ENCODE measurements at regions not wholly inside any gene's neighbourhood (a gene's known extent, or its start where the extent isn't known, plus 50 kb on each side); places are given as distances from the start of the nearest gene placed in this dataset.
A peak's percentile ranks its signal among the peaks of the same experiment; 100 is the strongest.

DNA sequence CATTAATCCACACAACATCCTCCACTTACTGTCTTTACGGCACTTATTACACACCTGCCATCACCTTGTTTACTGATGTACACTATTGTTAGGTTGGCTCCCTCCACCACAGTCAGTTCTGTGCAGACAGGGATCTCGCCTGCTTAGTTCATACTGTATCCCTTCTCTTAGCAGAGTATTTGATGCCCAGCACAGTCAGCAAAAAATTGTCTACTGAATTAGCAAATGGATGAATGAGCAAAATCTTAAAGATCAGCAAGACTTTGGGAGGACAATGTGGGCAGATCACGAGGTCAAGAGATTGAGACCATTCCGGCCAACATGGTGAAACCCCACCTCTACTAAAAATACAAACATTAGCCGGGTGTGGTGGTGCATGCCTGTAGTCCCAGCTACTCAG, 109.8 kb upstream of the ATXN1 start:
- no peak for DNase-seq (ENCODE audit: extremely low read depth in 1 of 2, low read depth in 1 of 2)

DNA sequence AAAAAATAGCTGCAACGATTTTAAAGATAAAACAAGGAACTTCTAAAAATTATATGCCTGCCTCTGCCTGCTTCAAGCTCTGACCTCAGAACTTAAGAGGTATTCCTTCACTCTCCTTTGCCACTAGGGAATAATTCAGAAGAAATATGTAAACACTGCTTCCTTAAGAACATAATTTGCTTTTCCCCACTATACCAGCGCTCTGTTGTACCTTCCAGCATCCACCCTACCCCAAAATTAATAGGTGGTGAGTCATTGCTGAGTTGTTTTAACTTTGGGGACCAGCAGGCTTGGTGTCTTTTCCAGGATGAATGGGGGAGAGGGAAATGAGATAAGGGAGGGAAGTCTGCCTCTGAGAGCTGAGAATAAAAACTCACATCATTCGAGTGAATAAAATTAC, 107.7 kb upstream of the ATXN1 start:
- no peak for DNase-seq (ENCODE audit: extremely low read depth in 1 of 2, low read depth in 1 of 2)

DNA sequence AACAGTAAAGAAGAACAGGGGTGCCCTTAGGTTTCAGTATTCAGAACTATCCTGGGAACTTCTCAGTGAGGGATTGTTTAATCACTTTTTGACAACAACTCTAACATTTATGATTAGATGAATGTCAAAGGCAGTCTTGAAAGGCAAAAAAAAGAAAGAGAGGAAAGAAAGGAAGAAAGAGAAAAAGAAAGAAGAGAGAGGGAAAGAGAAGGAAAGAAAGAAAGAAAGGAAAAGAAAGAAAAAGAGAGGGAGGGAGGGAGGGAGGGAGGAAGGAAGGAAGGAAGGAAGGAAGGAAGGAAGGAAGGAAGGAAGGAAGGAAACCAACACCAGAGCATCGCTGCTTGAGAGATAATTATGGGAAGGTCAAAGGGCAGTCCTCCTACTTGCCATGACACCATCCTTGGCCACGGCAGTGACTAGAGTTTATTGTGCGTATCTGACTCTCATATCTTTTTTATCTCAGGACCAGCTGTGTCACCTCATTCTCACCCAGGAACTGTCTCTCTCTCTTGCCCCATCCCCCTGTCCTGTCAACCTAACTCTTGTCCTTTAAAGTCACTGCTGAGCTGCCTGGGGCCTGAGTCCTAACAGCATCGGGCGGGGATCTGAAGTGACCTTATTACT, 96.8 kb upstream of the ATXN1 start:
- no peak for DNase-seq (ENCODE audit: extremely low read depth in 1 of 2, low read depth in 1 of 2)

DNA sequence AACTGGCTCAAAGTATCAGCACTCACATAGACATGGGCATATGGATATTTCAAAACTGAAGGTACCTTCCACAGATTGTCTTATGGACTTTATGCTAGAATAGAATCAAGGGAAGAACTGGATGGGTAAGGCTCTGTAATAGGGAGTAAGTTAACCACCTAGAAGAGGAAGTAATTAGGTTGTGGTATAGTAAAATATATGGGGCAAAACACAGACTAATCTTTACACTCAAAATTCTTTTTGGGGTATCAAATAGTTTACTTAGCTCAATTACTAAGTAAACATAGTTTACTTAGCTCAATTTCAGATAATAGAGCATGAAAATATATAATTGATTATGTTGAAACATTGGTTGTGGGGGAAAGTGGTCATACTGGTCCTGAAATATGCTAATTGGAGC, 94.2 kb upstream of the ATXN1 start:
- no peak for DNase-seq (ENCODE audit: extremely low read depth in 1 of 2, low read depth in 1 of 2)

DNA sequence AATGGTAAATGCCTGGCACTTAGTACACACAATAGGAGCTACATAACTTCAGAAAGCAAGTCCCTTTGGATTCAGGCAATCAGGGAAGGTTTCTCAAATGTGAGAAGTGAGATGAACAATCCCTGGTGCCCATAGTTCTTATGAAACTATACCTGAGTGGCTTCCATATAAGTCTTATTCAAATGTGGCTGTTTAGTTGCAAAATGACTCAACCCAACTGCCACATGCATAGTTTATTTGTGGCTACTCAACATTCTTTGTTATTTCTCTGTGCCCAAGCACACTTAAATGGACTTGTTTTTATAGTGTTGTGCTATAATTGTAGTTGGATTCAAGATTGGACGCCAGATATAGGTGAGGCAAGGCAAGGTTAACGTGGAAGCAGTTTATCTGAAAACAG, 93.7 kb upstream of the ATXN1 start:
- DNase-seq (ENCODE audit: extremely low read depth in 1 of 2, low read depth in 1 of 2): no peak

DNA sequence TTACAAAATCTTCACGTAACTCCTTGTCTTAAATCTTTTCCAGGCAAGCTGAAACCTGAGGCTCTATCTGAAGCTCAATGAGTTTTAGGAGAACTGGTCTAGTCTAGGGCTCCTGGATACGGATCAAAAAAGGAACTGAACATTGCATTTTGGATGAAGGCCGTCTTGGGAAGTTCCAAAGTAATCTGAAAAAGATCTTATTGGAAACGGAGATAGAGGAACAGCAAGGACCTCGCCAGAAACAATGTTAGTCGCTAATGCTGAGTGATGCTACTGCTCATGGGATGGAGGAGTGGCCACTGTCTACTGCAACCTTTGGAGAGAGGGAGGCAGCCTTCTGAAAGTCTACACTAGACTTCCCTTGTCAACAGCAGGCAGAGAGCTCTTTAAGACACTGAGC, 91.4 kb upstream of the ATXN1 start:
- DNase-seq (ENCODE audit: extremely low read depth in 1 of 2, low read depth in 1 of 2): no peak

DNA sequence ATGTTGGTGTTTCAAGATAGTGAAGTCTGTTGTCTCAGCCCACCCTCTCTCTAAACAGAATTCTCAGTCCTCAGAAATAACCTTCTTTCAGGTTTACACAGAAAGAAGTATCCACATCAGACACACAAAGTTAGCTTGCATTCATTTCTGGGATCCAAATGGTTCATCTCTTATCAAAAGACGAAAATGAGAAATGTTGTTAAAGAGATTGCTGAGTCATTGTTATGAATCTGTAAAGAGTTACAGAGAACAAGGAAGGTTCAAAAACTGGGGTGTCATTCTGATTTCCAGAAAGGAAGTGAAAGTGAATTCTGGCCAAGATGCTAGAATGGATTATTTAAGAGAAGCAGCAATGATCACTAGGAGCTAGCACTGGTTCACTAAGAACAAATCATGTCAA, 90.5 kb upstream of the ATXN1 start:
- no peak for DNase-seq (ENCODE audit: extremely low read depth in 1 of 2, low read depth in 1 of 2)

DNA sequence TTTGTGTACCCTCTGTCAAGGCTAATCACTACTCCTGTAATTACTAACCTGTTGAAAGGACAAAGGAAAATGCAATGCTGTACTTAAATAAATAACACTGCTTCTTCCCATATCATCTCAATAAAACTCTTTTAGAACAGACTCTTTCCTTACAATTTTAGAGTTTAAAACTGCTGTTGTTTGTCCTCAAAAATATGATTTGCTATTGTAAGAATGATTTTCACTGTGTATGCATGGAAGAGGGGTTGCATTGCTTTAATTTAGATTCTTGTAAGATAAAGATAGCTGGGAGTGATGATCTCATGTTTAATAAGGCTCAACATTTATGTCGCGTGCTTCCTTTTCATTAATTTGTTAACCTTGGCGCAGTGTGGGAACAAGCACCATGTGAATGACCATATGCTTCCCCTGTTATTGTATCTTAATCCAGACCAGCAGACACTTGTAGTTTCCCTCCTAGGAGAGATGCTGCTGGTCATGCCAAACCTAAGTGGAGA, 89.8 kb upstream of the ATXN1 start:
- DNase-seq (ENCODE audit: extremely low read depth in 1 of 2, low read depth in 1 of 2): no peak

DNA sequence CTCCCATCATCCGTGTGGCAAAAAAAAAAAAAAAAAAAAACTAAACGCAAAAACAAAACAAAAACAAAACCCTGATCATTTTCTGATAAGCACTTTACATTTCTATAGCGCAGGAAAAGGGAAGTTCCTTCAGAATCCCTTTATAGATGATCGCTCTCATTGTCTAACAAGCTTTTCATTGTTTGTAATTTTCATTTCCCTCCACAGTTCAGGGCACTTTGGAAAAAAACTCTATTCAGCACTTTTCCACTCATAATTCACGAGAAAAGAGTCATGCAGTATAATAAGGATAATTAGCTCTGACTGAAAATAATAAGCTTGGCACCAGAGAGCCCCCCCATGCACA, 89.4 kb upstream of the ATXN1 start:
- no peak for DNase-seq (ENCODE audit: extremely low read depth in 1 of 2, low read depth in 1 of 2)

DNA sequence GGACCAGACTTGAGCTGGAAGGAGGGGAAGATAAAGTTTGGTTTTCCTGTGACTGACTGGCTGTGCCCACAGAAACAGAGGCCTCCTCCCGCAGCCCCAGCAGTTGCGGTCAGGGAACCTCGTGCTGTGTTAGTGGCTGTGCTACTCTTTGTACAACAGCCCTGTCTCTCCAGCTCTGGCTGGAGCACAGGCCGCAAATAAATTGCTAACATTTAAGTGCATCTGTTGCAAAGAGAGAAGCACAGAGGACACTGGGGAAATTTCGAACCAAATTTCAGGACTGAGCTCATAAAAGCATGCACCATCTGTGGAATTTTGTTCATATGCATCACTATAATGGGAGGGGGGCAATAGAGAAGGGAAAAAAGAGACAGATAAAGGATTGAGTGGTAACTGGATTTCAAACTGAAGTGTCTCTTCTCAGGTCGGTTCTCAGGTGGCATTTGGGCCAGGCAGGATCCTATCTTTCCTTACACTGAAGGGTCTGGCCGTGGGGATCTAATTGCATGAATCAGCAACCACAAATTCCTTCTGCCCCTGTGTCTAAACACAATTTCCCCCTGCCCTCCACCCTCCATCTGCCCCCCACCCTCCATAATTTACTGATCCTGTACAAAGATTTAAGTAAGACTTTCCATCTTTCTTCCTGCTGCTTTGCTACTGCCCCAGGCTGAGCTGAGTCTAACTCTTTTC, 88.9 kb upstream of the ATXN1 start:
- no peak for DNase-seq (ENCODE audit: extremely low read depth in 1 of 2, low read depth in 1 of 2)

DNA sequence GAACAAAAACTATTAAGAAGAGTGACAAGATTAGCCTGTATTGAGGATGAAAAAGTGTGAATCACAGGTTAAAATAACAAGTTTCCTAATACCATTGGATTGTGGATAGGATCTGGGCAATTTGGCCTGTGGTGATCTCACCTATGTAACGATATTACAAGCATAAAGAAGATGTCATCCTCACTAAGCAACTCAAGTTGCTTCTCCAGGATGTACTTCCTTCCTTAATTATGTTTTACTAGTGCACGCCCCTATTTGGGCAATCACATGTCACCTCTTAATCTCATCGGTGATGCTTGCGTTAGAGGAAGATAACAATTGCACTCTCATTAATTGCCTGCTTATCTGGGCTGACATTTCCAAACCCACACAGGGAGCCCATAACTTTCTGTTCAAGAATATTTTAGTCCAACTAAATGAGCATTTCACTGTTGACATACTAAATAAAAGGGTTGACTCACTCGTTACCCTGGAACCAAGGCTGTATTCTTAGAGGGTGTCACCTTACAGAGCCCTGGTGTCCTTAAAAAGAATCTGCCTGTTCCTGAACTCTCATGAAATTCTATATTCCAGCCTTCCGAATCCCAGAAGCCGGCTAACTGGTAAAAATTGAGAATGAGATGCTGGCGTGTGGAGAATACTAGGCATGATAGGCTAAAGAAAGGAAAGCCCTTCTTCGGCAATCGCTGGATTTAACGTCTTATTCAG, 88.2 kb upstream of the ATXN1 start:
- no peak for DNase-seq (ENCODE audit: extremely low read depth in 1 of 2, low read depth in 1 of 2)

DNA sequence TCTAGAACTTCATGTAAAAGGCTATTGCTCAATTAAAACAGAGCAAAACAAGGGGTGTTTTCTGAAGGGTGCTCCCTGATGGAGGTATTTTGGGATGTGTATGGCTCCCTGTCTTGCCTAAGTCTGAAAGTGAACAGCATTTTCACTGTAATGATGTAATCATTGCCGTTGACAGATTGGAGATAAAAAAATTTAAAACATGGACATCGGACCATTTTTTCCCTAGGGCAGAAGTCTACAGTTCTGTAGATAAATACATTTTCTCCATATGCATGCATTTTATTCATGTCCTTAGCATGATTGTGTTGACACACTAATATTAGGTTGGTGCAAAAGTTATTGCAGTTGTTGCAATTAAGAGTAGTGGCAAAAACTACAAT, 85.1 kb upstream of the ATXN1 start:
- no peak for DNase-seq (ENCODE audit: extremely low read depth in 1 of 2, low read depth in 1 of 2)

DNA sequence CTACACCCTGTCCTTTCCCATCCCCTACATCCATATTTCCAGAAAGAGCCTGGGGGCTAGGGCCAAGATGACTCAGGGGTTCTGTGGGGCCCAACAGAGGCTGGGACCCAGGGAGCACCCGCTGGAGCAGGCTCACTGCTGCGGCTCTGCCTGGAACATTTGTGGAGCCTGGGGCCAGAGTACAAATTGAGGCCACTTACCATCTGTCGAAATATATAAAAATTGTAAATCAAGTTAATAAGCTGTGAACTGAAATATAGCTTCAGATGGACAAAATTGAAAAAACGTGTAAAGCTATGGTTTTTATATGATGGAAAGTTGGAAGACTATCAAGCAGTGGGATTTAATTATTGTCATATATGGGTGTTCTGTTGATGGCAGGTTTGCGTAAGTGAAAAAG, 82.9 kb upstream of the ATXN1 start:
- no peak for DNase-seq (ENCODE audit: extremely low read depth in 1 of 2, low read depth in 1 of 2)

DNA sequence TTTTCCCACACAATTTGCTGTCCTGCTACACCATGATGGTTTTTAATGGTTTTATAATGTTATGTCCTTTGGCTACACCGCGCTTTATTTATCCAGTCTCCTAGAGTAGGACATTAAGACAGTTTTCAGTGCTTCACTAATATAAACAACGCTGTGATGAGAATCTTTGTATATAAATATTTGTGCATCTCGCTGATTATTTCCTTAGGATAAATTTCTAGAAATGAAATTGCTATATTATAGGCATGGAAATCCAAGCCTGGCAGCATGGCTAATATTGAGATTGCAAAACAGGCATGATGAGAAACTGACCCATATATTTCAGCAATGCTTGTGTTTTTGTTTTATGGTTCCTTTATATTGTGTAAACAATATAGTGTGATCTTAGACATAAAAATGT, 81.4 kb upstream of the ATXN1 start:
- no peak for DNase-seq (ENCODE audit: extremely low read depth in 1 of 2, low read depth in 1 of 2)

DNA sequence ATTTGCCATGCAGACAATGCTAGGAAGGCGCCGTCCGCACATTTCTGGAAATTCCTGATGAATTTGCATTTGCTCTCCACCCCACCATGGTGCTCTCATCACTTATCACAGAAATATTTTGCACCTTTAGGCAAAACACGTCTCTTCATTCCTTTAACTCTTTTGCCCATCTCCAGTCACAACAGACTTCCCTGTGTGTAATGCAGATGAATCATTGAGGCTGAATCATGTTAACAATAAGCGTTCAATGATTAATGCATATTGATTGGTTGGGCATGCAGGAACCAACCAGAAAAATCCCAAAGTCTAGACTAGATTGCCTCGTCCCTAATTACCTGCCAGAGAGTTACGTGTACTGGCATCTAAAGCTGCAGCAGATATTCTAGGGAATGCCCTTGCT, 80.0 kb upstream of the ATXN1 start:
- DNase-seq (ENCODE audit: extremely low read depth in 1 of 2, low read depth in 1 of 2): no peak

DNA sequence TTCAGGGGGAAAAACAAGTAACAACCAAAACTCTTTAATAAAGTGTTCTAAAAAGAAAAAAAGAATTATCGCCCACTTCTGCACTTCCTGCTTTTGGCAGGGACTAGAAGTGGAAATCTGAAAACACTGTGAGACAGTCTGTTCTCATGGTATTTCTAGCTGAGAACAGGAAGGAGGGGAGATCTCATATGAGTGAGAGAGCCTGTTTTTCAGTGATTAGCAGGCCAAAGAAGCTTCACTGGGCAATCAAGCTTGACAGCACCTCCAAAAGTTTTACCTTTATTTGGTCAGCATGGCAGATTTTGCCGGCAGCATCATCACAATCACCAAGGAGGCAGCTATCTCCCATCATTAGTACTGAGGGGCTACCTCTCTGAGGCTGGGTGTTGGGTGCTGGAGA, 79.5 kb upstream of the ATXN1 start:
- no peak for DNase-seq (ENCODE audit: extremely low read depth in 1 of 2, low read depth in 1 of 2)

DNA sequence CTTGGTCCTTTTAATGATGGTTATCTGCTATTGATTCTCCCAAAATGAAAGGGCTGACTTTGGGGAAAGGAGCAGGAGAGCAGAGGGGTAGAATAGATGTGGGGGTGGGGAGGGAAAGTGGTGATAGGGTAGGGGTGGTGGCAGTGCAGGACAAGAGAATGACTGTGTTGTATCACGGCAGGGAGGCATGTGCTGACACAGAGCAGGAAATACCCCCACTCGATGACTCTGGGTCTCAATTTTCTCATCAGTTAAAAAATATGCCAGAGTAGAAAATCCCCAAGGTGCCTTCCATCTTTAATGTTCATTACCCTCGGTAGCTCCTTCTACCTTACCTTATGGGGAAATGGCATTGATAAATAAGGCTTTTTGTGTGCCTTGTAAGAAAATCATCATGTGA, 79.0 kb upstream of the ATXN1 start:
- peak in 1 of 2 donors; percentile 2 for DNase-seq (ENCODE audit: extremely low read depth in 1 of 2, low read depth in 1 of 2)

DNA sequence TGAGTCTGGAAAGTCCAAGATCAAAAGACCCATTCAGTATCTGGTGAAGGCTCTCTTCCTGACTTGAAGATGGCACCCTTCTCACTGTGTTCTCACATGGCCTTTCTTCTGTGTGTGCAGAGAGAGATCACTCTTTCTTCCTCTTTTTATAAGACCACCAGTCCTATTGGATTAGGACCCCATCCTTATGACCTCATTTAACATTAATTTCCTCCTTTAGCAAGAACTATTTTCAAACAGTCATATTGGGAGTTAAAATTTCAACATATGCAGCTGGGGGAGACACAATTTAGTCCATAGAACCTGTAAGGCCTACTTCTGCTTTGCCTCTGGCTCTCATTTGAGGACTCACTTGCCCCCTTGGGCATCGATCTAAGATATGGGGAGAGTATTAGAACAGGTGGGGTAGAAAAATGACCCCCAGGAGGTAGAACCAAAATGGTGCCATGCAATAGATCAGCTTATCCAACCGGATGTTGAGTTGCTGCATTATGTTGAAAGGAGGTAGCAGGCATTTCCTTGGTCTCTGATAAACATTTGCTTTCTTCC, 78.4 kb upstream of the ATXN1 start:
- no peak for DNase-seq (ENCODE audit: extremely low read depth in 1 of 2, low read depth in 1 of 2)

DNA sequence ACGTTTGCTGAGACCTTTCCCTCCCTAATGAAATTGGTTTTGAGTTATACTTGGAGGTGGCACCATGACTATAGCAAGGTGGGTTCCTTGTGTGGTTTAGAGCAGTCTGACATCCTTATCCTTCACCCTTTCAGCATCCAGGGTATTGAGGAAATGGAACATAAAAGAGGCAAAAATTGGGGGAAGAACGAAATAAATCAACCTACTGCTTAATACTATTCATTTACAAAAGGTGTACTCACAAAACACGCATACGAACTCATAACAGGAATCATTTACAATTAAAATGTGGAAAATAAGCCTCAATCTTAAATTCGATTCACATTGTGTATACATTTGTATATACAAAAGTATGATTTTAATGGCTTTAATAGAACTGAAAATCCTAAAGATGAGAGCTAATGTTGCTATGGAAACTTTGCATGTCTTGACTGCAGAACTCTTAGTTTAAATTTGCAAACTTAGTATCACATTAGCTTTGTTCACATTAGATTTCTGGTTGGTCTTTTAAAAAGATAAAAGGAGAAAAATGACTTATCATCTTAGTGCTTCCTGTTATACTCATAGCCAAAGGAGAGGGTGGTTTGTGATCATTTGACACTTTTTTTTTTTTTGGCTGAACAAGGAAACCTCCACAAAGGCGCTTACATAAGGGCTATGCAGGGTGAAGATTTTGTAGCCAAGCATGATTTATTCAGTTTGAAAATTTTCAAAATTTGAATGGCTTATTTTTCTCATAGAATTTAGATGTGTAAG, 76.1 kb upstream of the ATXN1 start:
- no peak for DNase-seq (ENCODE audit: extremely low read depth in 1 of 2, low read depth in 1 of 2)

DNA sequence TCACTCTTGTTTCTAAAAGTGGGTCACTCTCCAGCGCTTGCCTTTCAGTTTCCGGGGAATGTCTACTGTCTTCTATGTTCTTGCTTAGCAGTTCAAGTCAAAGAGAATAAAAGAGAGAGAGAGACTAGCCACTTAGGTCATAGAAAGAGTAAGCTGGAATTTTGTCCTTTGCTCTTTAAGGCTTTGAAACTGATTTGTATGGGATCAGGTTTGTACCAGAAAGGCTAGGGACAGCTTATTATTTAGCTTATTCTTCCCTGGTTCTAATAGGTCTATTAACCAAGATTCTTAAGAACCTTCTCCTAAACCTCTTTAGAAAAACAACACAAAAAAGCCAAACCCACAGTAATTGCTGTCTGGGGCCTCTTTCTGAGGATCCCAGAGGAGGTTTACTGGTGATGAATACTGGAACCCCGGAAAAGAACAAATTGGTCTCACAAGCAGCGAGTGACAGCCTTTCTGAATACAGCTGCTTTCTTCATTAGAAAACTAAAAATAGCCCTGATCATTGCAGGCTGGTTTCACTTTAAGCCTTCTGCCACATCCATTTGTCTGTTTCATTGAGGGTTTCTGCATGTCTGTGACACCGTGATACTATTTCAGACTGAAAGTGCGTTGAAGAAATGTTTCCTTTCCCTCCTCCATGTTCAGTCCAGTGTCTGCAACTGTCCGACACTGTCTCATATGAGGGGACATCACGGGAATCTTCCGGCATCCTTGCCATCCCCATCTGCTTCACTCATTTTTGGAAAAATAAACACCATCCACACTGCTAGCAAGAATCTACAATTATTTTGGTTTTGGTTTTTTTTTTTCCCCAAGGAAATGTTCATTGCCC, 75.1 kb upstream of the ATXN1 start:
- peak in 1 of 2 donors; percentile 3 for DNase-seq (ENCODE audit: extremely low read depth in 1 of 2, low read depth in 1 of 2)

All from stimulated activated CD8-positive, alpha-beta memory T cell treated with anti-CD3 and anti-CD28 coated beads, Interleukin-7, amount 100 ng/mL, for 48 hours (primary cell).